SH-SY5Y (cell line): ENCODE measurements at regions not wholly inside any gene's neighbourhood (a gene's known extent, or its start where the extent isn't known, plus 50 kb on each side); places are given as distances from the start of the nearest gene placed in this dataset.

Experiments used
- GATA2 ChIP-seq: IDR thresholded peaks from 2 replicates; pipeline ENCODE4 v1.6.1; 2011; ENCODE audit warnings: mild to moderate bottlenecking, low read depth, low read length
- GATA3 ChIP-seq: IDR thresholded peaks from 2 replicates; pipeline ENCODE4 v1.6.1; 2011; ENCODE audit warnings: low read depth, mild to moderate bottlenecking, low read length, moderate library complexity

DNA sequence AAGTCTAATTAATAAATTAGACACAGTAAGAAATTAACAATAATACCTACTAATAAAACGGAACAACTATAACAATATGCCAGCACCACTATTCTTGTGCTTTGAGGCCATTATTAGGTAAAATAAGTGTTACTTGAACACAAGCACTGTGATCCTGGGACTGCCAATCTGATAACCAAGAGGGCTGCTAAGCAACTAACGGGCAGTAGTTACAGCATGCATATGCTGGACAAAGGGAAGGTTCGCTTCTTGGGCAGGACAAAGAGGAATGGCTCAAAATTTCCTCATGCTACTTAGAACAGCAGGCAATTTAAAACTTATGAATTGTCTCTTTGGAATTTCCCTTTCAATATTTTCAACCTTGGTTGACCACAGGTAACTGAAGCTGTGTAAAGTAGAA, 718.6 kb downstream of the SORCS3 start:
- TF ChIP-seq GATA2 = no peak
- no peak for TF ChIP-seq GATA3
